PC-3 (cell line): ENCODE measurements at regions not wholly inside any gene's neighbourhood (a gene's known extent, or its start where the extent isn't known, plus 50 kb on each side); places are given as distances from the start of the nearest gene placed in this dataset.
"Not testable (repeated sequence)": the region's sequence is repeated elsewhere in the genome, so short reads cannot be mapped to it uniquely, and the experiment has no call there.

Experiments used
- ATAC-seq: fragments of 200-7000 bp; cut with Tn5 transposase; 2 replicates; pipeline ENCODE4 v1.9.1; 2020; ENCODE audit warnings: mild to moderate bottlenecking, moderate library complexity
- BruUV-seq: library from RNA; stranded (reverse); fragments of 400-500 nt; replicated peaks from 2 replicates; lab custom pipeline; 2021; lab: Mats Ljungman, UMichigan
- CTCF ChIA-PET: fragments of 300-600 bp; sonication (Branson Sonifier 250); formaldehyde crosslinking; loops from one replicate; lab custom pipeline; 2022; ENCODE audit warnings: antibody characterized with exemption; lab: Charles Lee
- POLR2A ChIA-PET: fragments of 300-600 bp; sonication (Branson Sonifier 250); formaldehyde crosslinking; loops from one replicate; lab custom pipeline; 2022; ENCODE audit warnings: antibody characterized with exemption; ENCODE audit not compliant: unreplicated experiment; lab: Charles Lee
- DNase-seq: peaks from one replicate; pipeline ENCODE4 v3.0.0-alpha.2; 2015
- H2AFZ ChIP-seq: fragments of 300-600 bp; sonication (generic); 2 replicates; pipeline ENCODE4 v1.6.0; 2016; ENCODE audit warnings: antibody characterized with exemption, low read length
- H3F3A ChIP-seq: fragments of 300-600 bp; sonication (generic); one replicate; pipeline ENCODE4 v1.6.0; 2017; ENCODE audit warnings: antibody characterized with exemption, low read length, control low read depth, mild to moderate bottlenecking; ENCODE audit not compliant: unreplicated experiment
- H3K27ac ChIP-seq: fragments of 300-600 bp; sonication (generic); 2 replicates; pipeline ENCODE4 v1.5.1; 2016; ENCODE audit warnings: mild to moderate bottlenecking, low read length
- H3K27me3 ChIP-seq: fragments of 300-600 bp; sonication (generic); 2 replicates; pipeline ENCODE4 v1.6.1; 2016; ENCODE audit warnings: low read length, mixed read lengths
- H3K36me3 ChIP-seq: fragments of 300-600 bp; sonication (generic); 2 replicates; pipeline ENCODE4 v1.6.1; 2016; ENCODE audit warnings: low read depth, mixed run types, low read length, mixed read lengths
- H3K4me1 ChIP-seq: fragments of 300-600 bp; sonication (generic); 2 replicates; pipeline ENCODE4 v1.5.1; 2016; ENCODE audit warnings: low read length; ENCODE audit not compliant: insufficient read depth
- H3K4me2 ChIP-seq: fragments of 300-600 bp; sonication (generic); 2 replicates; pipeline ENCODE4 v1.6.0; 2016; ENCODE audit warnings: low read length
- H3K4me3 ChIP-seq: fragments of 300-600 bp; sonication (generic); 2 replicates; pipeline ENCODE4 v1.5.1; 2016; ENCODE audit warnings: mild to moderate bottlenecking, low read length, mixed read lengths
- H3K79me2 ChIP-seq: fragments of 300-600 bp; sonication (generic); 2 replicates; pipeline ENCODE4 v1.6.1; 2017; ENCODE audit warnings: low read length, mixed read lengths
- H3K9ac ChIP-seq: fragments of 300-600 bp; sonication (generic); 2 replicates; pipeline ENCODE4 v1.6.0; 2016; ENCODE audit warnings: mild to moderate bottlenecking, low read length
- H3K9me2 ChIP-seq: fragments of 300-600 bp; sonication (generic); replicated peaks from 2 replicates; pipeline ENCODE4 v1.6.1; 2016; ENCODE audit warnings: mixed run types, low read length, mixed read lengths
- H3K9me3 ChIP-seq: fragments of 300-600 bp; sonication (generic); 2 replicates; pipeline ENCODE4 v1.6.1; 2016; ENCODE audit warnings: low read length, mixed read lengths
- H4K20me1 ChIP-seq: fragments of 300-600 bp; sonication (generic); 2 replicates; pipeline ENCODE4 v1.6.1; 2016; ENCODE audit warnings: low read length, mixed read lengths
- EZH2 ChIP-seq: fragments of 300-600 bp; sonication (generic); IDR thresholded peaks from one replicate; pipeline ENCODE4 v1.6.1; 2017; ENCODE audit warnings: antibody characterized with exemption, mild to moderate bottlenecking, low read length; ENCODE audit not compliant: unreplicated experiment
- EZH2phosphoT487 ChIP-seq: fragments of 300-600 bp; sonication (generic); IDR thresholded peaks from 2 replicates; pipeline ENCODE4 v1.6.1; 2018; ENCODE audit warnings: mild to moderate bottlenecking, antibody characterized with exemption, low read length, borderline replicate concordance
- intact Hi-C: fragments of 100-400 bp; cut with micrococcal nuclease; formaldehyde crosslinking; loops from 2 replicates; pipeline ENCODE4 v1.9.0; 2023
- TF ChIP-seq, protein P1 (sequence below): fragments of 300-600 bp; sonication (generic); conservative IDR thresholded peaks from 2 replicates; pipeline ENCODE4 v1.5.1; 2017; ENCODE audit warnings: antibody characterized with exemption, low read depth, mild to moderate bottlenecking, low read length

DNA sequence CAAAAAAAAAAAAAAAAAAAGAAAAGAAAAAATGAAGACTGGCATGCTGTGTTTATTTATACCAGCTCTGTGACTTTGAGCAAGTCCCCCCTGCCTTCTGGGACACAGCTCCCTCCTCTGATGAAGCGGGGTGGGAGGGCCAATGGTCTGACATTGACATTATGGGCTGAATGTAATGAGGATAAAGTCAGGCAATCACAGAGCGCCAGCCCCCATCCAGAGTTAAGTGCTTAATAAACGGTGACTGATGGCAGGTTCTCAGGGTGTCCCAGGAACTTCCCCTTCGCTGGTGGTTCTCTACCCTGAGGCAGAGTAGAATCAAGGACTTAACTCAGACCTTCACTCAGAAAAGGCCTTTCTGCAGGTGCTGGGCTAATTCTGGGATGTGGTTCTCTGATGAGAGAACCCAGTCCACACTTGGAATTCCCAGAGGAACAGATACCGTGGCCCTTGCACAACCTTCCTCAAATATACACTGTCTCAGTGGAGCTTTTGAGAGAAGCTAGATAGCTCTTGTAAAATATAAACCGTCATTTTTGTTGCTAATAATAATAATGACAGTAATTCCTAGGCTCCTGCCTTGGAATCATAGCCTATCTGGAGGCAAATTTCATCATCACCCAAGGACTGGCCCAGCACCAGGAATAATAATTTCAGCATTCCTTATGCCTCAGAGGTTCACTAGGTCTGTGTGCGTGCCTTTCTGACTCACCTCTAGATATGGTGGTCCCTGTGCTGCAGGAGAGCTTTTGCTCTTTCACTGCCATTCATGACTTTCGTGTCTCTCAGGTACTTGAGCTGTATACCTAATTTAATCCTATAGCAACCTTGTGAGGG, 115.8 kb downstream of the RPLP1 start:
- H3K27ac ChIP-seq = no peak overlapping the region
- H3K4me3 ChIP-seq = no peak overlapping the region
- H3K79me2 ChIP-seq = no peaks in the 10 kb centered on the region
- H3K9me2 ChIP-seq = no peaks in the 10 kb centered on the region
- ATAC-seq = no peak
- intact Hi-C loops = no loop called here
- no peak overlapping the region for H3K4me2 ChIP-seq
- CTCF ChIA-PET = no interaction called here
- no peaks in the 10 kb centered on the region for H3K4me1 ChIP-seq
- H3K27me3 ChIP-seq = no peaks in the 10 kb centered on the region
- H3K9me3 ChIP-seq = no peaks in the 10 kb centered on the region
- no peaks in the 10 kb centered on the region for H3K36me3 ChIP-seq
- no TSS peak for BruUV-seq
- H3K9ac ChIP-seq = no peak overlapping the region
- H2AFZ ChIP-seq = no peak overlapping the region
- TF ChIP-seq, protein P1, sequence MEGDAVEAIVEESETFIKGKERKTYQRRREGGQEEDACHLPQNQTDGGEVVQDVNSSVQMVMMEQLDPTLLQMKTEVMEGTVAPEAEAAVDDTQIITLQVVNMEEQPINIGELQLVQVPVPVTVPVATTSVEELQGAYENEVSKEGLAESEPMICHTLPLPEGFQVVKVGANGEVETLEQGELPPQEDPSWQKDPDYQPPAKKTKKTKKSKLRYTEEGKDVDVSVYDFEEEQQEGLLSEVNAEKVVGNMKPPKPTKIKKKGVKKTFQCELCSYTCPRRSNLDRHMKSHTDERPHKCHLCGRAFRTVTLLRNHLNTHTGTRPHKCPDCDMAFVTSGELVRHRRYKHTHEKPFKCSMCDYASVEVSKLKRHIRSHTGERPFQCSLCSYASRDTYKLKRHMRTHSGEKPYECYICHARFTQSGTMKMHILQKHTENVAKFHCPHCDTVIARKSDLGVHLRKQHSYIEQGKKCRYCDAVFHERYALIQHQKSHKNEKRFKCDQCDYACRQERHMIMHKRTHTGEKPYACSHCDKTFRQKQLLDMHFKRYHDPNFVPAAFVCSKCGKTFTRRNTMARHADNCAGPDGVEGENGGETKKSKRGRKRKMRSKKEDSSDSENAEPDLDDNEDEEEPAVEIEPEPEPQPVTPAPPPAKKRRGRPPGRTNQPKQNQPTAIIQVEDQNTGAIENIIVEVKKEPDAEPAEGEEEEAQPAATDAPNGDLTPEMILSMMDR = no peak
- TF ChIP-seq EZH2phosphoT487 = no peak
- TF ChIP-seq EZH2 = no peak
- DNase-seq = no peak
- POLR2A ChIA-PET = interaction anchor here (0.6 kb wide), 1 partner anchor 666 kb away, joined by 12 read pairs; no protein-coding TSS in a partner anchor
- H4K20me1 ChIP-seq = no peaks in the 10 kb centered on the region
- no peaks in the 10 kb centered on the region for H3F3A ChIP-seq

GRCh38 chr15:69570454-69570853, 117.8 kb downstream of the RPLP1 start:
- H2AFZ ChIP-seq = no peak overlapping the region
- no peak for ATAC-seq
- H3K4me3 ChIP-seq = no peak overlapping the region
- intact Hi-C loops = no loop called here
- H3K4me2 ChIP-seq = no peak overlapping the region
- TF ChIP-seq EZH2phosphoT487 (no peak), EZH2 (no peak)
- TF ChIP-seq, protein P1 = no peak
- DNase-seq = no peak
- no peaks in the 10 kb centered on the region for H3K9me2 ChIP-seq
- H4K20me1 ChIP-seq = no peaks in the 10 kb centered on the region
- H3K36me3 ChIP-seq = no peaks in the 10 kb centered on the region
- 0 out of 2 replicates have a peak, but pooled peaks cover 7% of the 10 kb centered on the region for H3K4me1 ChIP-seq
- H3K9me3 ChIP-seq = no peaks in the 10 kb centered on the region
- no peaks in the 10 kb centered on the region for H3K27me3 ChIP-seq
- H3K9ac ChIP-seq = no peak overlapping the region
- H3K79me2 ChIP-seq = no peaks in the 10 kb centered on the region
- H3K27ac ChIP-seq = no peak overlapping the region
- no TSS peak for BruUV-seq
- CTCF ChIA-PET = no interaction called here
- POLR2A ChIA-PET = no interaction called here
- H3F3A ChIP-seq = no peaks in the 10 kb centered on the region

GRCh38 chr15:69570997-69571396, 118.4 kb downstream of the RPLP1 start:
- Histone ChIP-seq H3K9me2 (no peaks in the 10 kb centered on the region), H3K27ac (no peak overlapping the region), H3K9me3 (no peaks in the 10 kb centered on the region), H3K9ac (no peak overlapping the region), H3K36me3 (no peaks in the 10 kb centered on the region), H3K4me1 (0 out of 2 replicates have a peak, but pooled peaks cover 7% of the 10 kb centered on the region), H3K27me3 (no peaks in the 10 kb centered on the region), H2AFZ (no peak overlapping the region), H4K20me1 (no peaks in the 10 kb centered on the region), H3K4me3 (no peak overlapping the region), H3F3A (no peaks in the 10 kb centered on the region), H3K4me2 (no peak overlapping the region), H3K79me2 (no peaks in the 10 kb centered on the region)
- no TSS peak for BruUV-seq
- ATAC-seq (no peak), DNase-seq (no peak)
- TF ChIP-seq EZH2phosphoT487 = no peak
- no peak for TF ChIP-seq EZH2
- TF ChIP-seq, protein P1 = no peak
- CTCF ChIA-PET = no interaction called here
- intact Hi-C loops = no loop called here
- POLR2A ChIA-PET = no interaction called here

- H3K27ac ChIP-seq, H3K4me2 ChIP-seq, H3K36me3 ChIP-seq, H4K20me1 ChIP-seq, H3K4me3 ChIP-seq, H3F3A ChIP-seq, DNase-seq, H3K27me3 ChIP-seq, H3K9me3 ChIP-seq, H3K9ac ChIP-seq, ATAC-seq, CTCF ChIA-PET, BruUV-seq, H3K9me2 ChIP-seq, H2AFZ ChIP-seq, H3K79me2 ChIP-seq, intact Hi-C loops: not testable (repeated sequence)
- POLR2A ChIA-PET = interaction anchor here (0.7 kb wide), 1 partner anchor 901 kb away, joined by 3 read pairs; no protein-coding TSS in a partner anchor
- H3K4me1 ChIP-seq = peaks cover 29% of the 10 kb centered on the region
These were observed 120.7 kb downstream of the RPLP1 start for GRCh38 chr15:69573278-69573677.
